HG03439 (cell line): ENCODE measurements at regions not wholly inside any gene's neighbourhood (a gene's known extent, or its start where the extent isn't known, plus 50 kb on each side); places are given as distances from the start of the nearest gene placed in this dataset.

ENCODE experiments used
- ATAC-seq: cut with Tn5 transposase; IDR thresholded peaks from one replicate; pipeline ENCODE4 v1.9.1; 2021; ENCODE audit warnings: mild to moderate bottlenecking, moderate library complexity; ENCODE audit not compliant: unreplicated experiment

DNA sequence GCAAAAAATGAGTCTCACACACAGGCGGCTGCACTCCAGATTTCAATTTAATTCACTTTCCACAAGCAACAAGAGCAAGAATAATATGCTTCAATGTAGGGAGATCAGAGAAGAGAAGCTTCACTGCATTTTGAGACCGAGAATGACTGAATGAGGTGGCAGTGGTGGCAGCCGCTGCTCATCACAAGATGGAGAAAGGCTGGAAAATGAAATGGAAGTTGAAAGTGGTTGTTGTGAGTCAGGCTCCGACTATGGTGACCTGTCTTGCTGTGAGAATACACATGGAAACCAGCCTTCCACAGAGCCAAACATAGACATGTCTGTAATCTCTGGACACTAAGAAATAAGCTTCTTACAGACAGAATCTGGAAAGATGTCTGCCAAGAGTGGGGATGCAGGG lies 499.6 kb upstream of the LRRN3 start:
- ATAC-seq = no peak

DNA sequence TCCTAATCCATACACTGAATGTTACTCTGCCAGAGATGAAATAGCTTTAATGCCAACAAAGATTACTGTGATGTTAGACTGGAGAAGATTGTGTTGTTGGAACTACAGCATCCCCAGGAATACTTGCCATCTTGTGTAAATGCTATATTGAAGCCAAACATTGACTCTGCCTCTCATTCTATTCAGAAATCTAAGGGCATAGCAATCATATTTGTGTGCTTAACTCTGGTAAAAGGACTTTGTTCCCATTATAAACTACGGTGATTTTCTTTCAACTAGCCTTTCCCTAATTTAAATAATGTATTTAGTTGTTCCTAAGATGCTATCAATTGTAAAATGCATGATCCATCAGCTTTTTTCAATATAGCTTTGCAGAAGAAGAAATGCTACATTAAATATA lies 498.4 kb upstream of the LRRN3 start:
- ATAC-seq = no peak

DNA sequence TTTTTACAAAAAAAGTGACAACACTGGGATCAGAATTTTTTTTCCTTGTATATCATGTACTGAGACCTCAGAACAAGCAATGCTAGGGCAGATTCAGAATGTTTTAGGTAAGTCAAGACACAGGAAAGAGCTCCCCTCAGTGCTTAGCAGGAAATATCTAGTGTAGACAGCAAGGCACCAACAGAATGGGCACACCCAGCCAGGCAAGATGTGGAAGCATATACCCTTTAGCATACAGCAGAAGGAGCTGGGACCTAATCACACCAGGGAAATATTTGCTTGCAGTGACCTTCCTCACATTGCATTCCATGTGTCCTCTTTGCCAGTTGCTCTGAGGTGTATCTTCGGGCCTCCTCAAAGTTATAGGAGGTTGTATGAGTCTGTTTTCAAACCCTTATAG lies 497.6 kb upstream of the LRRN3 start:
- no peak for ATAC-seq

DNA sequence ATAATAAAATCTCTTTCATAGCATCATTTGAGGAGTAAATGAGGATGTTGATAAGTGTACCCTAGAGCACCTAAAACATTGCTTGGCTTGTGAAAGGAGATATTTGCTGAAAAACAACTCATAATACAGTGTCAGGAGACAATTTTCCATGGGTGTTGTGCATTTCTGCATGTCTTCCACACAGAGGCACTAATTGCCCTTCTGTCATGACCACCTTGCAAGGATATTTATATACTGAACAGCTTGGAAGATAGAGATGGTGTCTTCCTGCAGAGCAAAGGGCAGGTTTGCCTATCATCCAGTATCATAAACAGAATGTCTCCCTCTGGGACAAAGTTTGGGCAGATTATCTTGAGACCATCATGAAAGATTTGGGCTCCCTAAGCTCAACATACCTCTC lies 495.2 kb upstream of the LRRN3 start:
- no peak for ATAC-seq

DNA sequence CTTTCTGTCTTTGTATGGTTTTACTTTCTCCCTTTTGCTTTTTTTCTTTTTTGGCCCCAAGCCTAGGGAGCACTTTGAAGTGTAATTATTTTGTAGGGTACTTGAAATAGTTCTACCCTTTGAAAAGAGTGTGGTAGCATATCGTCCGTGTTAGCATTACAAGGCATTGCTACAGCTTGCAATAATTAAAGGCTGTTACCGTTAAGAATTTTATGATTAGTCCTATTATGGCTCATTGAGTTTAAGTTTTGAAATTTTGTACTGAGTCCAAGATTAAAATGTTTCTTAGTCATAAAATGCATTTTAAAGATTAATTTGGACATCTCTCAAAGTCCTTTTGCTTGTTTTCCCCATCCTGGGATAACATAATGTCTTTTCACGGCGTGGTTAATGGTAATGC lies 490.0 kb upstream of the LRRN3 start:
- ATAC-seq = no peak

DNA sequence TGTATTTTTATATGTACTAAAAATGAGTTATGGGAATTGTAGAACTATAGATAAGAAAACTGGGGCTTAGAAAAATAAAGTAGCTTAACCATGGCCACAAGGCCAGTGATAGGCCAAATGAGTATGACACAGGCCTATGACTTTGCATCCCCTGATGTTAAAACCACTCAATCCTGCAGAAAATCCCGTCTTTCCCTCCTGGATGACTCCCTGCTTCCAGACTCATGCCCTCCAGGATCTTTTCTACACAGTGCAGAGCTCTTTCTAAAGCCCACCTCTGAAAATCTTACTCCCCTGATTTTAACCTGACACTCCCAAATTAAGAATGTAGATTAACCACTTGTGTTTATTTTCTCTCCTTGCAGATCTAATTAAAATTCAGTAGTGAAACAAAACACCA lies 489.2 kb upstream of the LRRN3 start:
- no peak for ATAC-seq

DNA sequence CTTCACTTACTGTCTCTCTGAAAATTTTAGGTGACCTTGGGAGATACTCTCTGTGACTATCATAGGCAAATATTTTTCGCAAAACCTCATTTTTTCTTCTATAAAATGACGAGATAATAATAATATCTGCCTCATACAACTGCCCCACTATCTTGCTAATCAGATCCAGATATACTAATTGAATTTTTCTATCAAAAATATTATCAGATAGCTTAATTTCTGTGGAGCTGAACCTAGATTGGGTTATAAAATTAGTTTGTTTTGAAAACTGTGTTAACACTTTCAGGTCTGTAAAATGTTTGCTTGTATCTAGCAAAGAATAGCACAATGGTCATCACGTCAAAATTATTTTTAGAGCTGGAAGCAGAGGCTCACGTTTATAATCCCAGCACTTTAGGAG lies 486.7 kb upstream of the LRRN3 start:
- no peak for ATAC-seq

DNA sequence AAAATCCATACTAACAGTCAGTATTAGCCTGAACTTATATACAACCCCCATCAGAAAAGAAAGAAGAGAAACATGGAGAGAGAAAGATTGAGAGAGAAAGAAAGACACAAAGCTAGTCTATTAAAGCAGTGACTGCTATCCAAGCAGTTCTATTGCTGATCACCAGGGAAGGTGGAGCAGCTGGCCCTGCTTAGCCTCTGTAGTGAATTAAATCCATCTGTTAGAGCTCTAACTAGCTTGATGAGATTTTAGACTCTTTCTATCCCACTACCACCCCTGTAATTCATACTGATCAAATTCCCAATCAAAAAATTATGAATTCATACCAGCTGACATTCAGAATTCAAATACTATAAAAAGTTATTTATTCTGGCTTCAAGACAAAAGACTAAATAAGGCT lies 486.0 kb upstream of the LRRN3 start:
- ATAC-seq = no peak

DNA sequence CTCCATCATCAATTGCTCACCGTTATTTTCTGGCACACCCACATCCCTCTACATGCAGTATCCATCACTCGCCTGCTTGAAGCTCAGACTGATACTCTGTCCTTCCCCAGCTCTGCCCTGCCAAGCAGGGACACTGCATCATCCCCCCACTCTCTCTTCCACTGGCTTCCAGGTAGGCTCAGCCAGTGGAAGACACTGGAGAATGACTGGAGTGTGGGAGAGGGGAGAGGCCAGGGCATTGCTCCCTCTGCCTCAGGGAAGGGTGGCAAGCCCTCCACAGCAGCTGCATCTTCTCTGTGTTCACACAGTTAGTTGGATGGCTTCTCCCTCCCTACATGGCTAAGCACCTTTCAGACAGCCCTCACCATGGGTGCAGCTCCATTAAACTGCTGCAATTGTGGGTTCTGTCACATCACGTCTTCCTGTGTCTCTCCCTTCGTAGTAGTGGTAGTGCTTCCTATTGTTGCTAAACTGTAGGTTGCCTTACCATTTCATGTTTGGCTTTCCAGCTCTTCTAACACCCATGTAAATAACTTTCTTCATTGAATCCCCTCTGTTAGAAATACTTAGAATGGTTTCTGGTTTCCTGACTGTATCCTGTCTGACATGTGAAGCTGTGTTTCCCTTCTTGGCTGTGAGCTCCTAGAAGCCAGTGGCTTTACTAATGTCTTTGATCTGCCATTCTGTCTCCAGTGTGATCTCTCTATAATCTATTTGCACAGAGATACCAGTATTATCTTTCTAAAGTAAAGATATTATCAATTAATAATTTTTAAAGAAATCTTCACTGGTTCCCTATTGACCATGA lies 483.7 kb upstream of the LRRN3 start:
- no peak for ATAC-seq

DNA sequence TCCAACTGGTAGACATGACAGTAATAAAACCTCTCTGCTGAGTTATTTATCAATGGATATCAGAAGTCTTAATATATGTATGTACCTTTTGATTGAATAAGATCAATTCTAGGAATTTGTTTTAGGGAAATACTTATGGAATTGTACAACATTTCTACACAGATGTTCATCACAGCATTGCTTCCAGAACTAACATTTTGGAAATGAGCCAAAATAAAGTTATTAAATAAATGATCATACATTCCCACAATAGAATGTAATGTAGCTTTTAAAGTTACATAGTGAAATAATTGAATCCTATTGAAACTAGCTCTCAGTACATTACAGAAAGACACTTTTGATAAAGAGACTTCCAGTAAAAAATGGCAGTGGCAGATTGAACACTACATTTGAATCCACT lies 481.6 kb upstream of the LRRN3 start:
- no peak for ATAC-seq

DNA sequence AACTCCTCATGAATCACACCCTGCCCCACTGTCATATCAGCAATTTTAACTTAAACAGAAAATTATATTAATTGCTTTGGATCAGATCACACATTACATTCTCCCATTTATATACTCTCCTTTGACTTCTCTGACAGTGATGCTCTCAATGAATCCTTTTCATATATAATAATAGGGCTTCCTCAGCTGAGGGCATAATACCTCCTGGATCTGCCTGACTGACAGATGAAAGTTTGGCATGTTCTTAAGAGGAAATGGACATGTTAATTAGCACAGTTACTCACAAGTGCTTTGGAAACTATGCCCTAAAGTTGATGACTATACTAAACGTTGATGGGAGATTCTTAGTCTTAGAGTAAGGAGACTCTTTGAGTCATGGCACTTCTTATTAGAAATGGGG lies 478.2 kb upstream of the LRRN3 start:
- no peak for ATAC-seq
